Glutamatergic neuron (in vitro differentiated cells): ENCODE measurements at regions not wholly inside any gene's neighbourhood (a gene's known extent, or its start where the extent isn't known, plus 50 kb on each side); places are given as distances from the start of the nearest gene placed in this dataset.
A peak's percentile ranks its signal among the peaks of the same experiment; 100 is the strongest.

Source experiments
- DNase-seq: peaks from one replicate; pipeline ENCODE4 v3.0.0; 2022
- H3K27ac Mint-ChIP-seq: one replicate; pipeline ENCODE4 v1.8.0; 2020; ENCODE audit warnings: mild to moderate bottlenecking, mixed read lengths, inconsistent platforms; ENCODE audit not compliant: unreplicated experiment
- H3K27me3 Mint-ChIP-seq: one replicate; pipeline ENCODE4 v1.8.0; 2020; ENCODE audit warnings: mild to moderate bottlenecking, moderate library complexity, mixed read lengths, inconsistent platforms; ENCODE audit not compliant: unreplicated experiment
- H3K36me3 Mint-ChIP-seq: one replicate; pipeline ENCODE4 v1.8.0; 2020; ENCODE audit warnings: mild to moderate bottlenecking, mixed read lengths, inconsistent platforms; ENCODE audit not compliant: unreplicated experiment
- H3K4me1 Mint-ChIP-seq: one replicate; pipeline ENCODE4 v1.8.0; 2020; ENCODE audit warnings: mild to moderate bottlenecking, low read depth, mixed read lengths, inconsistent platforms; ENCODE audit not compliant: unreplicated experiment
- H3K4me3 Mint-ChIP-seq: one replicate; pipeline ENCODE4 v1.8.0; 2020; ENCODE audit warnings: mild to moderate bottlenecking, mixed read lengths, inconsistent platforms; ENCODE audit not compliant: unreplicated experiment
- H3K9me3 Mint-ChIP-seq: one replicate; pipeline ENCODE4 v1.8.0; 2020; ENCODE audit warnings: mild to moderate bottlenecking, moderate library complexity, mixed read lengths, inconsistent platforms; ENCODE audit not compliant: unreplicated experiment
- CTCF ChIP-seq: fragments of 200-600 bp; sonication (generic); IDR thresholded peaks from one replicate; pipeline ENCODE4 v1.5.0; 2021; ENCODE audit not compliant: partially characterized antibody, unreplicated experiment

- Mint-ChIP-seq H3K27me3 (peaks cover 3% of the 10 kb centered on the region), H3K4me3 (no peak overlapping the region), H3K27ac (no peak overlapping the region), H3K36me3 (no peaks in the 10 kb centered on the region), H3K9me3 (no peaks in the 10 kb centered on the region), H3K4me1 (no peaks in the 10 kb centered on the region)
- no peak for DNase-seq
- TF ChIP-seq CTCF, result no peak
Measured at GRCh38 chr13:47798194-47798593, 202.9 kb downstream of the SUCLA2 start.

- Mint-ChIP-seq H3K4me3 (no peak overlapping the region), H3K27ac (no peak overlapping the region), H3K9me3 (no peaks in the 10 kb centered on the region), H3K27me3 (no peaks in the 10 kb centered on the region), H3K4me1 (no peaks in the 10 kb centered on the region), H3K36me3 (peaks cover 6% of the 10 kb centered on the region)
- no peak for DNase-seq
- no peak for TF ChIP-seq CTCF
Measured at GRCh38 chr13:47796816-47797215, 204.3 kb downstream of the SUCLA2 start.

GRCh38 chr13:47794963-47795362, 206.1 kb downstream of the SUCLA2 start:
- Mint-ChIP-seq H3K4me1 (no peaks in the 10 kb centered on the region), H3K27me3 (no peaks in the 10 kb centered on the region), H3K36me3 (peaks cover 17% of the 10 kb centered on the region), H3K9me3 (peaks cover 6% of the 10 kb centered on the region), H3K27ac (no peak overlapping the region), H3K4me3 (no peak overlapping the region)
- TF ChIP-seq CTCF, result peak; percentile 17
- no peak for DNase-seq

- H3K9me3 Mint-ChIP-seq, result peaks cover 9% of the 10 kb centered on the region
Measured at GRCh38 chr13:47790755-47791154, 210.3 kb downstream of the SUCLA2 start.

GRCh38 chr13:47788844-47789243, 212.2 kb downstream of the SUCLA2 start:
- DNase-seq, result no peak
- Mint-ChIP-seq H3K9me3 (peaks cover 9% of the 10 kb centered on the region), H3K36me3 (peaks cover 23% of the 10 kb centered on the region), H3K4me1 (no peaks in the 10 kb centered on the region), H3K27me3 (no peaks in the 10 kb centered on the region), H3K27ac (no peak overlapping the region), H3K4me3 (no peak overlapping the region)
- TF ChIP-seq CTCF, result no peak

More at GRCh38 chr13:47790755-47791154, 210.3 kb downstream of the SUCLA2 start:
- Mint-ChIP-seq H3K4me1 (no peaks in the 10 kb centered on the region), H3K36me3 (peaks cover 23% of the 10 kb centered on the region), H3K27me3 (no peaks in the 10 kb centered on the region), H3K27ac (no peak overlapping the region), H3K4me3 (no peak overlapping the region)
- no peak for DNase-seq
- TF ChIP-seq CTCF, result no peak
